Central memory CD4-positive, alpha-beta T cell (primary cell): ENCODE measurements at regions not wholly inside any gene's neighbourhood (a gene's known extent, or its start where the extent isn't known, plus 50 kb on each side); places are given as distances from the start of the nearest gene placed in this dataset.
"Not testable (repeated sequence)": the region's sequence is repeated elsewhere in the genome, so short reads cannot be mapped to it uniquely, and the experiment has no call there.

ENCODE experiments used
- DNase-seq: peaks from one replicate; pipeline ENCODE4 v3.0.0; 2022

GRCh38 chr14:38696925-38697324 is 406.1 kb downstream of the SEC23A start:
- DNase-seq = no peak

- DNase-seq = no peak
Observed at GRCh38 chr14:38693423-38693822, 409.6 kb downstream of the SEC23A start.

DNA sequence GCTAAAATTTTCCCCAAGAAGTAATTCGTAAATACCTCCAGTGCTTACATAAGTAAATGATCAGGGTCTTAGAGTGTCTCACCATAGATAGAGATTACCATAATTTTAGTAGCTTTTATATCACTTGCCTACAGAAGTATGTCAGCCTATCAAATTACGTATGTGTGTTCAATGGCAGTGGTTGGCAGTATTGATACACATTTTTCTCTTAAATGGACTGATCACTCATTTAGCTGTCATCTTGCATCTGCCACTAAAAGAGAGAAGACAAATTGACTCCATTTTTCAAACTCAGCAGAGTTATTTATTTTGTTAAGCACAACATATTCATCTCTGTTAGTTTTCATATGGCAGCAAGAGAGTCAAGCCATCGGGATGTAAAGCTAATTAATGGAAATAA is 413.1 kb upstream of the CLEC14A start:
- no peak for DNase-seq

DNA sequence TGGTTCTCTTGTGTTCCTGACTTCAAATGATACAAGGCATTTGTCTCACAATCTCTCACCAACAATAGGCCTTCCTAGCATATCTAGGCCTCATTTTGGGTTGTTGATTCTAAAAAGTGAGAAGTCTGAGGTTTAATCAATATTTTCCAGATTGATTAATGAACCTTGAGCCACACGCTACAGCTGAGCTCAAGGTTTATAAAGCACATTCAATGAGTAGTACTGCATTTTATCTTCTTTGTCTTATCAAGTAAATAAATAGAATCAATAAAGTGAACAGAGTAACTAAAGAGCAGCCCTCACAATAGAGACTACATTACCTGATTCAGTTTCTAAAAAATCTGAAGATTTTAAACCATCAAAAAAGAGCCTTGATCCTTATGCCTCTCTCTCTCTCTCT is 407.5 kb upstream of the CLEC14A start:
- no peak for DNase-seq

DNA sequence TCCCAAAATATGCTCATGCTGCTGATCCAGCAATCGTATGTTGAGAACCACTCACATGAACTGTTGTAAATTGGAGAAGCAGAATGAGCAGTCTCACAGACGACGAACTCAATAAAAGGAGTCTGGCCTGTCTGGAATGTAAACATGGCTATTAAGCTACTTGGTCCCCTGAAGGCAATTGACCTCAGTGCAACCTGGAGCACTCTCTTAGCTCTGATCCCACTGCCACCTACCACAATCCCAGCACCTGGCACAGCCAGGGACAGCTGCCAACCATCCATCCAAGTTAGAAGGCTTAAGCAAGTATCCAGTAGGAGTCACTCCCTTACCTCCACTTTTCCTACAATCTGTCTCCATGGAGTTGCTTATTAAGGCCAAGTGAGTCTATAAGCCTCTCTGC is 406.9 kb upstream of the CLEC14A start:
- DNase-seq = no peak

- no peak for DNase-seq
Observed at GRCh38 chr14:38646391-38646790, 390.5 kb upstream of the CLEC14A start.

- not testable (repeated sequence) for DNase-seq
Observed at GRCh38 chr14:38634913-38635312, 379.0 kb upstream of the CLEC14A start.

DNA sequence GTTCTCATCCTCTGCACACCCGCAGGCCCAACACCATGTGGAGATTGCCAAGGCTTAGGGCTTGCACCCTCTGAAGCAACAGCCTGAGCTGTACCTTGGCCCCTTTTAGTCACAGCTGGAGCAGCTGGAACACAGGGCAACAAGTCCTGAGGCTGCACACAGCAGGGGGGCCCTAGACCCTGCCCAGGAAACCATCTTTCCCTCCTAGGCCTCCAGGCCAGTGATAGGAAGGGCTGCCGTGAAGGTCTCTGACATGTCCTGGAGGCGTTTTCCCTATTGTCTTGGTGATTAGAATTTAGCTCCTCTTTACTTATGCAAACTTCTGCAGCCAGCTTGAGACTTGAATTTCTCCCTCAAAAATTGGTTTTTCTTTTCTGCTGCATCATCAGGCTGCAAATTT is 373.5 kb upstream of the CLEC14A start:
- DNase-seq = no peak

- no peak for DNase-seq
Observed at GRCh38 chr14:38627163-38627562, 371.3 kb upstream of the CLEC14A start.

- DNase-seq = no peak
Observed at GRCh38 chr14:38623661-38624060, 367.8 kb upstream of the CLEC14A start.

GRCh38 chr14:38618514-38618913 is 362.6 kb upstream of the CLEC14A start:
- no peak for DNase-seq

GRCh38 chr14:38616959-38617358 is 361.1 kb upstream of the CLEC14A start:
- DNase-seq = no peak

GRCh38 chr14:38611928-38612327 is 356.0 kb upstream of the CLEC14A start:
- no peak for DNase-seq

DNA sequence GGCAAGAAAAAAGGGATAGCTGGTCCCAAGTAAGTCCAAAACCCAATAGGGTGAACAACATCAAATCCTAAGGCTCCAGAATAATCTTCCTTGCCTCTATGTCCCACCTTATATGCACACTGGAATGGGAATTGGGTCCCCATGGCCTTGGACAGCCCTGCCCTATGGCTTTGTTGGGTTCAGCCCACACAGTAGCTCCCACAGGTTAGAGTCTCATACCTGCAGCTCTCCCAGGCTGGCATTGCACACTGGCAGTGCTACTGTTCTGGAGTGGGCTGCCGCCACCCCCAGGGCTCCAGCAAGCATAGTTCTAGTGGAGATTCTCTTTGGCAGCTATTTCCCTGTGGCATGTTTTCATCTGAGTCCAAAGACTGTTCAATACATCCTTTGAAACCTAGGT is 352.4 kb upstream of the CLEC14A start:
- no peak for DNase-seq

DNA sequence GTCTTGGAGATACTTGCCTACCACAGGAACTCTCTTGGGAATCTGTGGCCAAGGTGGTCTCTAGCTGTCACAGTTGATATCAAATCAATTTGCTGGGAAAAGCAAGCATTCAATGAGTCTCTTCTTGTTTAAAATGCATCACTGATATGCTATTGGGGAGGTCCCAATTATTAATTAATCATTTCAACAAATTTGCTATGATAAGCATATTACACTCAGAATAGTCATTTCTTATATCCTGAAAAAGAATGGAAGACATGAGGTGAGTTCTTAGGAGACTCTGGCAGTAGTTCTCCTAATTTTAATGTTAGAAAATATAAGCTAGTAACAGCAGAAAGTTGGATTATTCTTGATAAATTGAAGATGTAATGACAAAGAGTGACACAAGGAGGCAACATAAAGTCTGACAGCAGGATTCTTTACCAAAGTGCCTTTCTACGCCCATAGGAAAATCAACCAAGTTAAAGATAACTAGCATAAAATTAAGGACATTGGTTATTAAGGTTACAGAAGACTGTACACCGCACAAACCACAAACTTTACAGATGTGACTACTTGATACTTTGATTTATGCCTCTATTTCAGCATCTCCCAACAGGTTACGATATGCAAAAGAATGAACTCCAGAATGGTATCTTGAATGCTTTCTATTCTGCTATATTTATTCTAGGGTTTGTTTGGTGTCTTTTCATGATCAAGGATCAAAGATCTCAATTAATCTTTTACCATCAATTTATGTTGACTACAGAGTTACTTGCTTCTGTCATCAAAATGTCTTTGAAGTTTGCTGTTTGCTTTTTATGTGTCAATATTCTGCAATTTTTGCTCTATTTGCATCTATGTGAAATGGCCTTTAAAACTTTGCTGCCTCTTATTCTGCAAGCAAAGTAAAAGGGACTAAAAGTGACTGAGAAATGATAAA is 349.6 kb upstream of the CLEC14A start:
- DNase-seq = no peak

- not testable (repeated sequence) for DNase-seq
Observed at GRCh38 chr14:38600572-38600971, 344.7 kb upstream of the CLEC14A start.

DNA sequence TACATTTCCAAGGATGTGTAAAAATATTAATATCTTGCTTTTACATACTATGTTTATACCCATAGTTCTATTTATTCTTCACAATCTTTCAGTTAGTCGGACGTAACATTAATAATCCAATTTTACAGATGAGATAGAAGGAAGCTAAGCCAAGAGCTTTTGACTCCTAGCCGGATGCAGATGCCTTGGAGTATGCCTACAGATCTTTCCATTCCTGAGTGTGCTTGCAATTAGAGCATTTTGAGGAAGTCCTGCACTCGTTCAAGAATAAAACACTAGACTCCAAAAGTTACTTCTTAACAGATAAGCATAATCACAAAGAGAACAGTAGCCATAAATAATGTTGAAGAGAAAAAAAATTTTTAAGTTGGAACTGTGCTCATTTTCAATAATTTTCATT is 337.6 kb upstream of the CLEC14A start:
- no peak for DNase-seq

DNA sequence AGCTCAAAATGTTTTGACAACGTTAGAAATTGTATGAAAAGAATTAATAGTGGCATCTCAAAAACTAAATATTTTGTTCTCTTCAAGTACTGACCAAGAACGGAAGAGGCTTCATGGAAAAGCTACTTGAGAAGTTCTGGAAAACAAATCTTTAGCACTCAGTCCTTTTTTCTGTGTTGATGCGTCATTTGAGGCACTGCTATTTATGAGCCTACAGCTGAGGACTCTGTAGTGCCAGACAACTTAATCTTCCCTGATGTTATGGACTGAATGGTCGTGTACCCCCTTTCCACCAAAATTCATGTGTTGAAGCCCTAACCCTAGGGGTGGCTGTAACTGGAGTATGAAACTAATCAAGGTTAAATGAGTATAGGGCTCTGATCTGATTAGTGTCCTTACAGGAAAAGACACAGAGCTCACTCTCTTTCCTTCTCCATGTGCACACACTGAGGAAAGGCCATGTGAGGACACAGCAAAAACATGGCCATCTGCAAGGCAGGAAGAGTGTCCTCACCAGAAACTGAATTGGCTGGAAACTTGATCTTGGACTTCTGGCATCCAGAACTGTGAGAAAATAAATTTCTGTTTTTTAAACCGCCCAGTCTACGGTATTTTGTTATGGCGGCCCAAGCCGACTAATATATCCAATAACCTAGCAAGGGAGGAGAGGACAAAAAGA is 337.0 kb upstream of the CLEC14A start:
- no peak for DNase-seq

DNA sequence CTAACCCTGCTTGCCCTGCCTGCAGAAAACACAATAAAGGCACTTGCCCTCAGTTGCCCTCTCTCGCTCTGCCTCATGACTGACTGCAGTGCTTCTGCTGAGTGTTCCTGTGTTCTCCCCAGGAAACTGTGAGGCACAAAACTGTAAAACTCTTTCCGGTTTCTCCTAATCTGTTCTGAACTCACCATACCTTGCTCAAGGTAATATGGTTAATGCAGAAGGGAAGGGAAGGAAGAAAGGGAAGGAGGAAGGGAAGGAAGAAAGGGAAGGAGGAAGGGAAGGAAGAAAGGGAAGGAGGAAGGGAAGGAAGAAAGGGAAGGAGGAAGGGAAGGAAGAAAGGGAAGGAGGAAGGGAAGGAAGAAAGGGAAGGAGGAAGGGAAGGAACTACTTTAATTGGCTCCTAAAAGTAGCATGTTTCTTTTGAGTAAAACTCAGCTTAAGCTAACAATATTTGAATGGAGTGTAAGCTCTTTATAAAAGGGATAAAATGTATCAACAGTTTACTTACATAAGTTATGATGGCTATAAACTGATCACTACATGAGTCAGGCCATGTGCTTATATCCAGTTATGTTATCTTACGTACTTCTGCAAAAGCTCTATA is 334.0 kb upstream of the CLEC14A start:
- DNase-seq = no peak

DNA sequence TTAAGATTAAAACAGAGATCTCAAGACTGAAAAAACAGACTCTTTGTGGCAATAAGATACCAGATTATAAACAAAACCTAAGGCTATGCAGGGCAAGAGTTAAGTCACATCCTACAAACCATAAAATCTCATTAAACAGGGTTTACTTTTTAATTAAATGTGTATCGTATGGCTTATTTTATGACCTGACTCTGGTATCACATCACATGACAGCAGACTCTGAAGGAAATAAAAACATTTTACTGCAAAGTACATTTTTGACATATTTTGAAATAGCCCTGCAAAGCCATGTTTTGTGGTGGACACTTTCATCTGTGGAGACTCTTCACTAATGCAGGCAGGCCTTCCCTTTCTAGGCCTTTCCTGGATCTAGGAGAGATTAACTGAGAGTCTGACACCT is 327.6 kb upstream of the CLEC14A start:
- no peak for DNase-seq

DNA sequence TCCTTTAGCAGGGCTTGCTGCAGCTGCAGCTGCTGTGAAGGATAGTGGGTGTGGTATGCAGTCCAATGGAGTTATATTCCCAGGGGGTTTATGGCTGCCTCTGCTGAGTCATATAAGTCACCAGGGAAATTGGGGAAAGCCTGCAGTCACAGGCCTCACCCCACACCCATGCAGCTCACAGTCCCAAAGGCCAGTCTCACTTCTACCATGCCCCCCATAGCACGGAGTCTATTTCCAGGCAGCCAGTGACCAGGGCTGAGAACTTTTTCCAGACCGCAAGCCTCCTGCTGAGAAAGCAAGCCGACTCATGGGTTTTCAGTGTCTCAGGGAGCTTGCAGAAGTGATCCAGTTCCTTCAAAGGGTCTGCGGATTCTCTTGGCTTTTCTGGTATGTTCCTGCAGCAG is 322.4 kb upstream of the CLEC14A start:
- DNase-seq = no peak

DNA sequence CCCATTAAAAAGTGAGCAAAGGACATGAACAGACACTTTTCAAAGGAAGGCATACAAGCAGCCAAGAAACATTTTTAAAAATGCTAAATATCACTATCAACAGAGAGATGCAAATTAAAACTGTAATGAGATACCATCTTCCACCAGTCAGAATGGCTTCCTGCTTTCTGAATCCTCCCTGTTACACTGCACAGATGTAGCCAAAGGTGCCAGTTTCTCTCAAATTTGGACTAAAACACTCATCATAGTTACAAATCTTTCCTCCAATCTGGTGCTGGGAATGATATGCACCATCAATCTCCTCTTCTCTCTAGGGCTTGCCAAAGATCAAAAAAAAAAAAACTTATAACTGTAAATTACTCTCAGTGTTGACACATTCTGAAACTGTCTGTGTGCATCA is 311.8 kb upstream of the CLEC14A start:
- DNase-seq = no peak

DNA sequence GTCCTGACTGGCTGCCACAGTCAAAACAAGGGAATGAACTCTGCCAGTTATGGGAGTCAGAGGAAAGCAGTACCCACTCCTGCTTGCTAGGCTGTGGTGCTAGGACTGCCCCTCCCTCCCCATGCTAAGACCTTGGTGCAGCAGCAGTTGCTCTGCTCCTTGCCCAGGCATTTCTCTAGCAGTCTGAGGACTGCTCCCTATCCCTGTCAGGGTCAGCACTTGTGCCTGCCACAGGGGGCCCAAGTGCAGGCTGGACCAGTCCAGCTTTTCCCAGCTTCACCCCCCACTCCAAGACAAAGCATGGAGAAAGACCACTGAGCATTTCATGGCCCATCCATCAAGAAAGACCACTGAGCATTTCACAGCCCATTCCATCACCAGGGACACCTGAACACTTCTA is 305.8 kb upstream of the CLEC14A start:
- no peak for DNase-seq

DNA sequence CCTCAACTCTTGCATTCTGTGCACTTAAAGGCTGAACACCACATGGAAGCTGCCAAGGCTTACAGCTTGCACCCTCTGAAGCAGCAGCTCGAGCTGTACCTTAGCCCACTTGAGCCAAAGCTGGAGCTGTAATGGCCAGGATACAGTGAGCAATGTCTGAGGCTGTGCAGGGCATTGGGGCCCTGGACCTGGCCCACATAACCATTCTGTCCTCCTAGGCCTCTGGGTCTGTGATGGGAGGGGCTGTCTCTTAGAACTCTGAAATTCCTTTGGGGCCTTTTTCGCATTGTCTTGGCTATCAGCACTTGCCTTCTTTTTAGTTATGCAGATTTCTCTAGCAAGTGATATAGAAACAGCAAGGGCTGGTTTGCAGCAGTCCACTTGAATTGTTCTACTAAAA is 303.8 kb upstream of the CLEC14A start:
- no peak for DNase-seq
